Activated naive CD4-positive, alpha-beta T cell treated with anti-CD3 and anti-CD28 coated beads for 36 hours (primary cell): ENCODE measurements at regions not wholly inside any gene's neighbourhood (a gene's known extent, or its start where the extent isn't known, plus 50 kb on each side); places are given as distances from the start of the nearest gene placed in this dataset.

Source experiments
- CTCF ChIA-PET: fragments of 350-600 bp; sonication (Branson Sonifier 250); formaldehyde crosslinking; loops from one replicate; lab custom pipeline; 2021; ENCODE audit warnings: antibody characterized with exemption; lab: Charles Lee
- DNase-seq: peaks from one replicate; pipeline ENCODE4 v3.0.0-alpha.2; 2020
- H3K27ac Mint-ChIP-seq: one replicate; pipeline ENCODE4 v1.8.0; 2021; ENCODE audit warnings: mild to moderate bottlenecking, mixed read lengths
- H3K27me3 Mint-ChIP-seq: one replicate; pipeline ENCODE4 v1.8.0; 2021; ENCODE audit warnings: low read depth, mixed read lengths
- H3K36me3 Mint-ChIP-seq: one replicate; pipeline ENCODE4 v1.8.0; 2021; ENCODE audit warnings: low read depth, mixed read lengths
- H3K4me1 Mint-ChIP-seq: one replicate; pipeline ENCODE4 v1.8.0; 2021; ENCODE audit warnings: low read depth, mixed read lengths
- H3K4me3 Mint-ChIP-seq: one replicate; pipeline ENCODE4 v1.8.0; 2021; ENCODE audit warnings: mild to moderate bottlenecking, moderate library complexity, mixed read lengths
- H3K9me3 Mint-ChIP-seq: one replicate; pipeline ENCODE4 v1.8.0; 2021; ENCODE audit warnings: mixed read lengths
- intact Hi-C: fragments of 100-400 bp; cut with micrococcal nuclease; formaldehyde crosslinking; loops from one replicate; pipeline ENCODE4 v1.15.1; 2023

GRCh38 chr2:117058366-117058765 lies 756.1 kb upstream of the DDX18 start:
- Mint-ChIP-seq H3K27me3 (no peaks in the 10 kb centered on the region), H3K9me3 (peaks cover 6% of the 10 kb centered on the region), H3K36me3 (no peaks in the 10 kb centered on the region), H3K4me3 (no peak overlapping the region), H3K27ac (no peak overlapping the region), H3K4me1 (no peaks in the 10 kb centered on the region)
- no peak for DNase-seq
- CTCF ChIA-PET = no interaction called here
- intact Hi-C loops = no loop called here

GRCh38 chr2:117064021-117064420 lies 750.5 kb upstream of the DDX18 start:
- H3K27me3 Mint-ChIP-seq = no peaks in the 10 kb centered on the region
- intact Hi-C loops = no loop called here
- no peaks in the 10 kb centered on the region for H3K9me3 Mint-ChIP-seq
- no peak overlapping the region for H3K4me3 Mint-ChIP-seq
- no peaks in the 10 kb centered on the region for H3K36me3 Mint-ChIP-seq
- DNase-seq = no peak
- H3K4me1 Mint-ChIP-seq = no peaks in the 10 kb centered on the region
- CTCF ChIA-PET = no interaction called here
- no peak overlapping the region for H3K27ac Mint-ChIP-seq

- no peak for DNase-seq
- Mint-ChIP-seq H3K4me3 (no peak overlapping the region), H3K9me3 (no peaks in the 10 kb centered on the region), H3K27me3 (no peaks in the 10 kb centered on the region), H3K4me1 (no peaks in the 10 kb centered on the region), H3K27ac (no peak overlapping the region), H3K36me3 (no peaks in the 10 kb centered on the region)
- intact Hi-C loops = no loop called here
- CTCF ChIA-PET = no interaction called here
Observed at GRCh38 chr2:117065912-117066311, 748.6 kb upstream of the DDX18 start.

- Mint-ChIP-seq H3K4me3 (no peak overlapping the region), H3K4me1 (no peaks in the 10 kb centered on the region), H3K27ac (no peak overlapping the region), H3K27me3 (no peaks in the 10 kb centered on the region), H3K36me3 (no peaks in the 10 kb centered on the region), H3K9me3 (no peaks in the 10 kb centered on the region)
- CTCF ChIA-PET = no interaction called here
- no peak for DNase-seq
- intact Hi-C loops = no loop called here
Observed at GRCh38 chr2:117067900-117068299, 746.6 kb upstream of the DDX18 start.

- H3K9me3 Mint-ChIP-seq = no peaks in the 10 kb centered on the region
- no peaks in the 10 kb centered on the region for H3K4me1 Mint-ChIP-seq
- no peak for DNase-seq
- no peaks in the 10 kb centered on the region for H3K36me3 Mint-ChIP-seq
- H3K27ac Mint-ChIP-seq = no peak overlapping the region
- H3K4me3 Mint-ChIP-seq = no peak overlapping the region
- intact Hi-C loops = no loop called here
- CTCF ChIA-PET = no interaction called here
- no peaks in the 10 kb centered on the region for H3K27me3 Mint-ChIP-seq
Observed at GRCh38 chr2:117068371-117068770, 746.1 kb upstream of the DDX18 start.

GRCh38 chr2:117071556-117072102 lies 742.9 kb upstream of the DDX18 start:
- Mint-ChIP-seq H3K9me3 (no peaks in the 10 kb centered on the region), H3K27ac (no peak overlapping the region), H3K36me3 (no peaks in the 10 kb centered on the region), H3K4me1 (no peaks in the 10 kb centered on the region), H3K4me3 (no peak overlapping the region), H3K27me3 (no peaks in the 10 kb centered on the region)
- intact Hi-C loops = no loop called here
- no peak for DNase-seq
- CTCF ChIA-PET = no interaction called here

- CTCF ChIA-PET = no interaction called here
- H3K36me3 Mint-ChIP-seq = no peaks in the 10 kb centered on the region
- H3K27me3 Mint-ChIP-seq = no peaks in the 10 kb centered on the region
- no peak overlapping the region for H3K4me3 Mint-ChIP-seq
- H3K27ac Mint-ChIP-seq = no peak overlapping the region
- peaks cover 7% of the 10 kb centered on the region for H3K9me3 Mint-ChIP-seq
- DNase-seq = no peak
- no peaks in the 10 kb centered on the region for H3K4me1 Mint-ChIP-seq
- intact Hi-C loops = no loop called here
Observed at GRCh38 chr2:117074756-117075155, 739.7 kb upstream of the DDX18 start.

- H3K27ac Mint-ChIP-seq = no peak overlapping the region
- DNase-seq = no peak
- H3K4me3 Mint-ChIP-seq = no peak overlapping the region
- no peaks in the 10 kb centered on the region for H3K36me3 Mint-ChIP-seq
- H3K9me3 Mint-ChIP-seq = peaks cover 5% of the 10 kb centered on the region
- intact Hi-C loops = no loop called here
- CTCF ChIA-PET = no interaction called here
- H3K4me1 Mint-ChIP-seq = no peaks in the 10 kb centered on the region
- H3K27me3 Mint-ChIP-seq = no peaks in the 10 kb centered on the region
Observed at GRCh38 chr2:117085256-117085655, 729.2 kb upstream of the DDX18 start.

GRCh38 chr2:117085737-117086136 lies 728.8 kb upstream of the DDX18 start:
- peaks cover 4% of the 10 kb centered on the region for H3K9me3 Mint-ChIP-seq
- no peaks in the 10 kb centered on the region for H3K36me3 Mint-ChIP-seq
- H3K27ac Mint-ChIP-seq = no peak overlapping the region
- intact Hi-C loops = no loop called here
- no peaks in the 10 kb centered on the region for H3K27me3 Mint-ChIP-seq
- no peaks in the 10 kb centered on the region for H3K4me1 Mint-ChIP-seq
- H3K4me3 Mint-ChIP-seq = no peak overlapping the region
- DNase-seq = no peak
- CTCF ChIA-PET = no interaction called here

- intact Hi-C loops = no loop called here
- DNase-seq = no peak
- Mint-ChIP-seq H3K4me1 (no peaks in the 10 kb centered on the region), H3K9me3 (peaks cover 3% of the 10 kb centered on the region), H3K27me3 (no peaks in the 10 kb centered on the region), H3K4me3 (no peak overlapping the region), H3K27ac (no peak overlapping the region), H3K36me3 (no peaks in the 10 kb centered on the region)
- CTCF ChIA-PET = no interaction called here
Observed at GRCh38 chr2:117086174-117086942, 728.1 kb upstream of the DDX18 start.

- H3K36me3 Mint-ChIP-seq = no peaks in the 10 kb centered on the region
- CTCF ChIA-PET = no interaction called here
- H3K27ac Mint-ChIP-seq = no peak overlapping the region
- H3K4me1 Mint-ChIP-seq = no peaks in the 10 kb centered on the region
- intact Hi-C loops = no loop called here
- H3K9me3 Mint-ChIP-seq = peaks cover 3% of the 10 kb centered on the region
- no peaks in the 10 kb centered on the region for H3K27me3 Mint-ChIP-seq
- DNase-seq = no peak
- no peak overlapping the region for H3K4me3 Mint-ChIP-seq
Observed at GRCh38 chr2:117086943-117087250, 727.6 kb upstream of the DDX18 start.

- Mint-ChIP-seq H3K27ac (no peak overlapping the region), H3K9me3 (peaks cover 5% of the 10 kb centered on the region), H3K4me3 (no peak overlapping the region), H3K27me3 (no peaks in the 10 kb centered on the region), H3K36me3 (no peaks in the 10 kb centered on the region), H3K4me1 (no peaks in the 10 kb centered on the region)
- intact Hi-C loops = no loop called here
- CTCF ChIA-PET = no interaction called here
- DNase-seq = no peak
Observed at GRCh38 chr2:117087535-117088291, 726.8 kb upstream of the DDX18 start.
